HL-60 (cell line): ENCODE measurements at regions not wholly inside any gene's neighbourhood (a gene's known extent, or its start where the extent isn't known, plus 50 kb on each side); places are given as distances from the start of the nearest gene placed in this dataset.

Experiments used
- DNase-seq, 2 experiments: peaks; one replicate each; pipeline ENCODE4 v3.0.0-alpha.2; 2010 to 2020; ENCODE audit warnings: low read depth in 1 of 2, low spot score in 1 of 2
- H3K27ac ChIP-seq: fragments of 250-450 bp; sonication (Bioruptor Pico); replicated peaks from 2 replicates; pipeline ENCODE4 v1.5.1; 2020; ENCODE audit warnings: mild to moderate bottlenecking, moderate library complexity
- H3K27me3 ChIP-seq: fragments of 250-450 bp; sonication (Bioruptor Pico); 2 replicates; pipeline ENCODE4 v1.5.1; 2021; ENCODE audit warnings: mild to moderate bottlenecking, moderate library complexity; ENCODE audit not compliant: insufficient read depth, poor library complexity, severe bottlenecking
- H3K4me3 ChIP-seq: replicated peaks from 2 replicates; pipeline ENCODE4 v1.5.1; 2011; ENCODE audit warnings: mild to moderate bottlenecking, control low read depth, low read length; ENCODE audit not compliant: insufficient read depth
- GABPA ChIP-seq: IDR thresholded peaks from 2 replicates; pipeline ENCODE4 v1.6.1; 2012; ENCODE audit warnings: low read depth
- POLR2AphosphoS5 ChIP-seq: IDR thresholded peaks from 2 replicates; pipeline ENCODE4 v1.6.1; 2012; ENCODE audit warnings: low read depth
- SPI1 ChIP-seq: IDR thresholded peaks from 2 replicates; pipeline ENCODE4 v1.6.1; 2012; ENCODE audit warnings: low read depth, mild to moderate bottlenecking, borderline replicate concordance
- TF ChIP-seq, protein P1 (sequence below): IDR thresholded peaks from 2 replicates; pipeline ENCODE4 v1.6.1; 2012; ENCODE audit warnings: low read depth; ENCODE audit not compliant: insufficient replicate concordance
- TF ChIP-seq, protein P2 (sequence below): IDR thresholded peaks from one replicate; pipeline ENCODE4 v1.5.1; 2011; ENCODE audit warnings: low read length, control low read depth, inconsistent platforms; ENCODE audit not compliant: insufficient read depth

- no peak overlapping the region for H3K27ac ChIP-seq
- no peak for TF ChIP-seq GABPA
- TF ChIP-seq, protein P1, sequence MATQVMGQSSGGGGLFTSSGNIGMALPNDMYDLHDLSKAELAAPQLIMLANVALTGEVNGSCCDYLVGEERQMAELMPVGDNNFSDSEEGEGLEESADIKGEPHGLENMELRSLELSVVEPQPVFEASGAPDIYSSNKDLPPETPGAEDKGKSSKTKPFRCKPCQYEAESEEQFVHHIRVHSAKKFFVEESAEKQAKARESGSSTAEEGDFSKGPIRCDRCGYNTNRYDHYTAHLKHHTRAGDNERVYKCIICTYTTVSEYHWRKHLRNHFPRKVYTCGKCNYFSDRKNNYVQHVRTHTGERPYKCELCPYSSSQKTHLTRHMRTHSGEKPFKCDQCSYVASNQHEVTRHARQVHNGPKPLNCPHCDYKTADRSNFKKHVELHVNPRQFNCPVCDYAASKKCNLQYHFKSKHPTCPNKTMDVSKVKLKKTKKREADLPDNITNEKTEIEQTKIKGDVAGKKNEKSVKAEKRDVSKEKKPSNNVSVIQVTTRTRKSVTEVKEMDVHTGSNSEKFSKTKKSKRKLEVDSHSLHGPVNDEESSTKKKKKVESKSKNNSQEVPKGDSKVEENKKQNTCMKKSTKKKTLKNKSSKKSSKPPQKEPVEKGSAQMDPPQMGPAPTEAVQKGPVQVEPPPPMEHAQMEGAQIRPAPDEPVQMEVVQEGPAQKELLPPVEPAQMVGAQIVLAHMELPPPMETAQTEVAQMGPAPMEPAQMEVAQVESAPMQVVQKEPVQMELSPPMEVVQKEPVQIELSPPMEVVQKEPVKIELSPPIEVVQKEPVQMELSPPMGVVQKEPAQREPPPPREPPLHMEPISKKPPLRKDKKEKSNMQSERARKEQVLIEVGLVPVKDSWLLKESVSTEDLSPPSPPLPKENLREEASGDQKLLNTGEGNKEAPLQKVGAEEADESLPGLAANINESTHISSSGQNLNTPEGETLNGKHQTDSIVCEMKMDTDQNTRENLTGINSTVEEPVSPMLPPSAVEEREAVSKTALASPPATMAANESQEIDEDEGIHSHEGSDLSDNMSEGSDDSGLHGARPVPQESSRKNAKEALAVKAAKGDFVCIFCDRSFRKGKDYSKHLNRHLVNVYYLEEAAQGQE = no peak
- no peak for TF ChIP-seq POLR2AphosphoS5
- no peak for TF ChIP-seq SPI1
- TF ChIP-seq, protein P2, sequence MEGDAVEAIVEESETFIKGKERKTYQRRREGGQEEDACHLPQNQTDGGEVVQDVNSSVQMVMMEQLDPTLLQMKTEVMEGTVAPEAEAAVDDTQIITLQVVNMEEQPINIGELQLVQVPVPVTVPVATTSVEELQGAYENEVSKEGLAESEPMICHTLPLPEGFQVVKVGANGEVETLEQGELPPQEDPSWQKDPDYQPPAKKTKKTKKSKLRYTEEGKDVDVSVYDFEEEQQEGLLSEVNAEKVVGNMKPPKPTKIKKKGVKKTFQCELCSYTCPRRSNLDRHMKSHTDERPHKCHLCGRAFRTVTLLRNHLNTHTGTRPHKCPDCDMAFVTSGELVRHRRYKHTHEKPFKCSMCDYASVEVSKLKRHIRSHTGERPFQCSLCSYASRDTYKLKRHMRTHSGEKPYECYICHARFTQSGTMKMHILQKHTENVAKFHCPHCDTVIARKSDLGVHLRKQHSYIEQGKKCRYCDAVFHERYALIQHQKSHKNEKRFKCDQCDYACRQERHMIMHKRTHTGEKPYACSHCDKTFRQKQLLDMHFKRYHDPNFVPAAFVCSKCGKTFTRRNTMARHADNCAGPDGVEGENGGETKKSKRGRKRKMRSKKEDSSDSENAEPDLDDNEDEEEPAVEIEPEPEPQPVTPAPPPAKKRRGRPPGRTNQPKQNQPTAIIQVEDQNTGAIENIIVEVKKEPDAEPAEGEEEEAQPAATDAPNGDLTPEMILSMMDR = no peak
- H3K27me3 ChIP-seq = no peaks in the 10 kb centered on the region
- no peak overlapping the region for H3K4me3 ChIP-seq
- DNase-seq = no peak
Observed at GRCh38 chr18:41579185-41579584, 375.8 kb upstream of the PIK3C3 start.

GRCh38 chr18:41577529-41577928 lies 377.5 kb upstream of the PIK3C3 start:
- H3K4me3 ChIP-seq = no peak overlapping the region
- no peak overlapping the region for H3K27ac ChIP-seq
- no peaks in the 10 kb centered on the region for H3K27me3 ChIP-seq
- no peak for TF ChIP-seq GABPA
- TF ChIP-seq SPI1 = no peak
- TF ChIP-seq, protein P1 = no peak
- TF ChIP-seq, protein P2 = no peak
- TF ChIP-seq POLR2AphosphoS5 = no peak
- DNase-seq = no peak

- H3K27me3 ChIP-seq = no peaks in the 10 kb centered on the region
- no peak for TF ChIP-seq SPI1
- no peak for TF ChIP-seq POLR2AphosphoS5
- no peak for TF ChIP-seq GABPA
- TF ChIP-seq, protein P1 = no peak
- TF ChIP-seq, protein P2 = no peak
- H3K27ac ChIP-seq = no peak overlapping the region
- no peak overlapping the region for H3K4me3 ChIP-seq
- no peak for DNase-seq
Observed at GRCh38 chr18:41576643-41577042, 378.4 kb upstream of the PIK3C3 start.
